ENCODE measurements at regions not wholly inside any gene's neighbourhood (a gene's known extent, or its start where the extent isn't known, plus 50 kb on each side); places are given as distances from the start of the nearest gene placed in this dataset.

- ATAC-seq: no peak
- TF ChIP-seq ZFP3 (CRISPR knock-in tag; IDR thresholded peaks at IDR 0.05) (no peak), ZNF70 (CRISPR knock-in tag; IDR thresholded peaks at IDR 0.05) (no peak)
Observed at GRCh38 chr6:137767465-137767864, 99.6 kb upstream of the TNFAIP3 start.

- ATAC-seq: no peak
- TF ChIP-seq GLIS3 (CRISPR knock-in tag; IDR thresholded peaks at IDR 0.05): no peak
- TF ChIP-seq ZNF8 (CRISPR knock-in tag; IDR thresholded peaks at IDR 0.05): no peak
- TF ChIP-seq TSHZ2 (CRISPR knock-in tag; IDR thresholded peaks at IDR 0.05): no peak
- TF ChIP-seq RARB (CRISPR knock-in tag; IDR thresholded peaks at IDR 0.05): no peak
- TF ChIP-seq ZFP3 (CRISPR knock-in tag; IDR thresholded peaks at IDR 0.05): no peak
Observed at GRCh38 chr6:137767911-137768690, 99.0 kb upstream of the TNFAIP3 start.

GRCh38 chr6:137768935-137769334, 98.1 kb upstream of the TNFAIP3 start:
- TF ChIP-seq PATZ1 (CRISPR knock-in tag; IDR thresholded peaks at IDR 0.05; ENCODE audit: borderline replicate concordance) (no peak), ZC3H10 (CRISPR knock-in tag; IDR thresholded peaks at IDR 0.05) (no peak), TOX (CRISPR knock-in tag; IDR thresholded peaks at IDR 0.05; ENCODE audit: borderline replicate concordance) (no peak), ZFP30 (CRISPR knock-in tag; IDR thresholded peaks at IDR 0.05) (no peak), ZFP3 (CRISPR knock-in tag; IDR thresholded peaks at IDR 0.05) (no peak), ARNTL (CRISPR knock-in tag; IDR thresholded peaks at IDR 0.05; ENCODE audit: borderline replicate concordance, low read depth) (no peak), TCF4 (CRISPR knock-in tag; IDR thresholded peaks at IDR 0.05; ENCODE audit: borderline replicate concordance) (no peak), BACH2 (CRISPR knock-in tag; IDR thresholded peaks at IDR 0.05; ENCODE audit: borderline replicate concordance) (no peak), ESRRG (CRISPR knock-in tag; IDR thresholded peaks at IDR 0.05) (no peak), OSR1 (CRISPR knock-in tag; IDR thresholded peaks at IDR 0.05) (no peak), SNAI2 (CRISPR knock-in tag; IDR thresholded peaks at IDR 0.05) (no peak)
- no peak for ATAC-seq

- no peak for TF ChIP-seq GLIS3 (CRISPR knock-in tag; IDR thresholded peaks at IDR 0.05)
- no peak for TF ChIP-seq ZFP30 (CRISPR knock-in tag; IDR thresholded peaks at IDR 0.05)
- TF ChIP-seq ESRRG (CRISPR knock-in tag; IDR thresholded peaks at IDR 0.05): no peak
- TF ChIP-seq TCF4 (CRISPR knock-in tag; IDR thresholded peaks at IDR 0.05; ENCODE audit: borderline replicate concordance): no peak
- TF ChIP-seq TSHZ2 (CRISPR knock-in tag; IDR thresholded peaks at IDR 0.05): no peak
- no peak for TF ChIP-seq TOX (CRISPR knock-in tag; IDR thresholded peaks at IDR 0.05; ENCODE audit: borderline replicate concordance)
- ATAC-seq: no peak
Observed at GRCh38 chr6:137769797-137770362, 97.2 kb upstream of the TNFAIP3 start.

- no peak for TF ChIP-seq POU6F1 (CRISPR knock-in tag; IDR thresholded peaks at IDR 0.05; ENCODE audit: borderline replicate concordance, low read depth)
- ATAC-seq: no peak
Observed at GRCh38 chr6:137772541-137773250, 94.4 kb upstream of the TNFAIP3 start.
